ENCODE measurements at regions not wholly inside any gene's neighbourhood (a gene's known extent, or its start where the extent isn't known, plus 50 kb on each side); places are given as distances from the start of the nearest gene placed in this dataset.

GRCh38 chr17:70606086-70606485, 436.8 kb downstream of the KCNJ2 start:
- CTCF ChIA-PET: interaction anchor here (0.5 to 1.2 kb wide), 2 partner anchors 11 to 1118 kb away, joined by 4 to 5 read pairs; no protein-coding TSS in a partner anchor
- intact Hi-C loops (cut with micrococcal nuclease): no loop called here

More at GRCh38 chr17:70606086-70606485, 436.8 kb downstream of the KCNJ2 start:
- no peak overlapping the region for H2AK5ac ChIP-seq (ENCODE audit: low read depth, low read length)
- H3K27ac ChIP-seq (ENCODE audit: insufficient read depth, low read length): no peak overlapping the region
- H3K27me3 ChIP-seq (ENCODE audit: control insufficient read depth, insufficient read depth, low read length): no peaks in the 10 kb centered on the region
- H3K23ac ChIP-seq (ENCODE audit: low read depth, low read length): no peak overlapping the region
- no peaks in the 10 kb centered on the region for H3K9me1 ChIP-seq (ENCODE audit: insufficient read depth, low read length)
- in situ Hi-C loops (cut with MboI; ENCODE audit: low sequenced_read_pairs): no loop called here
- no peak overlapping the region for H3K4me2 ChIP-seq (ENCODE audit: low read depth, low read length)
- no peak overlapping the region for H3K18ac ChIP-seq (ENCODE audit: low read depth, low read length)
- no TSS peak for BruUV-seq (replicated peaks)
- WGBS, 2 experiments (ENCODE audit: extremely low coverage in 2 of 2, insufficient read length in 1 of 2): 100% methylated on average over 1 of the region's 2 CpGs; no CpG with 5 or more reads in 1 of the 2 experiments
- no peak overlapping the region for H4K8ac ChIP-seq (ENCODE audit: low read depth in 2 of 2, low read length in 2 of 2)
- H3K79me1 ChIP-seq (ENCODE audit: low read depth in 1 of 2, low read length in 2 of 2): no peaks in the 10 kb centered on the region
- H3K4me3 ChIP-seq (ENCODE audit: insufficient read depth, low read depth, low read length): no peak overlapping the region
- no peaks in the 10 kb centered on the region for H3K36me3 ChIP-seq (ENCODE audit: control insufficient read depth, insufficient read depth, low read length)
- H3K56ac ChIP-seq (ENCODE audit: extremely low read depth, insufficient read depth, low read length): no peak overlapping the region
- DNase-seq (no peak), ATAC-seq (ENCODE audit: low read depth) (no peak)
- H4K91ac ChIP-seq (ENCODE audit: insufficient read depth, low read depth, low read length): no peak overlapping the region
- no peak overlapping the region for H2BK20ac ChIP-seq (ENCODE audit: low read depth, low read length)
- H3K9me3 ChIP-seq (ENCODE audit: control insufficient read depth, insufficient read depth, low read length): no peaks in the 10 kb centered on the region
- H2BK120ac ChIP-seq (ENCODE audit: low read depth, low read length): no peak overlapping the region
- dilution Hi-C loops (cut with HindIII; ENCODE audit: low sequenced_read_pairs, unreplicated experiment): no loop called here
- H2AFZ ChIP-seq (replicated peaks; ENCODE audit: low read length, poor library complexity): no peak overlapping the region
- no peak overlapping the region for H4K5ac ChIP-seq (ENCODE audit: low read depth, low read length)
- no peak overlapping the region for H2BK15ac ChIP-seq (ENCODE audit: low read depth, low read length)
- no peaks in the 10 kb centered on the region for H3K4me1 ChIP-seq (ENCODE audit: control insufficient read depth, insufficient read depth, low read length)
- H2AK9ac ChIP-seq (replicated peaks; ENCODE audit: low read depth, low read length, poor library complexity): no peak overlapping the region
- no peak overlapping the region for H3K4ac ChIP-seq (ENCODE audit: low read depth, low read length)
- H4K20me1 ChIP-seq (ENCODE audit: insufficient read depth, low read length): no peaks in the 10 kb centered on the region
- H3K14ac ChIP-seq (replicated peaks; ENCODE audit: low read depth, low read length): no peak overlapping the region
- POLR2A ChIA-PET (ENCODE audit: unreplicated experiment): no interaction called here
- H3K9ac ChIP-seq (ENCODE audit: low read depth, low read length): no peak overlapping the region
- TF ChIP-seq MAZ (IDR thresholded peaks at IDR 0.05; ENCODE audit: borderline replicate concordance, low read depth, low read length) (no peak), BHLHE40 (IDR thresholded peaks at IDR 0.05; ENCODE audit: low read depth, low read length) (no peak), SMC3 (IDR thresholded peaks at IDR 0.05; ENCODE audit: low read depth, low read length) (no peak), CEBPB (IDR thresholded peaks at IDR 0.05; ENCODE audit: low read depth, low read length) (no peak), MXI1 (IDR thresholded peaks at IDR 0.05; ENCODE audit: borderline replicate concordance, low read depth, low read length) (no peak), CHD1 (IDR thresholded peaks at IDR 0.05; ENCODE audit: low read depth, low read length) (no peak), RCOR1 (IDR thresholded peaks at IDR 0.05; ENCODE audit: insufficient replicate concordance, low read length) (no peak), USF2 (IDR thresholded peaks at IDR 0.05; ENCODE audit: low read depth, low read length) (no peak), NFE2L2 (IDR thresholded peaks at IDR 0.05; ENCODE audit: low read depth, low read length) (no peak), FOS (IDR thresholded peaks at IDR 0.05; ENCODE audit: low read depth, low read length) (no peak), CTCF (conservative IDR thresholded peaks at IDR 0.05; ENCODE audit: low read depth, low read length) (no peak), MAFK (IDR thresholded peaks at IDR 0.05; ENCODE audit: low read depth, low read length) (no peak), ELK1 (IDR thresholded peaks at IDR 0.05; ENCODE audit: borderline replicate concordance, low read depth, low read length) (no peak), RFX5 (IDR thresholded peaks at IDR 0.05; ENCODE audit: low read depth, low read length) (no peak), POLR2A (IDR thresholded peaks at IDR 0.05; ENCODE audit: low read depth, low read length) (no peak), RAD21 (IDR thresholded peaks at IDR 0.05; ENCODE audit: low read length) (no peak)
- no peak overlapping the region for H2BK5ac ChIP-seq (ENCODE audit: low read depth, low read length, poor library complexity, severe bottlenecking)

Data from IMR-90 (cell line).